Keratinocyte (primary cell): ENCODE measurements at regions not wholly inside any gene's neighbourhood (a gene's known extent, or its start where the extent isn't known, plus 50 kb on each side); places are given as distances from the start of the nearest gene placed in this dataset.

Source experiments
- DNase-seq: peaks from one replicate; pipeline ENCODE4 v3.0.0-alpha.2; 2011; ENCODE audit warnings: low read depth, missing footprints, low spot score
- FAIRE-seq: peaks from 2 replicates; lab custom pipeline; 2011; peaks lifted over from hg19 to GRCh38; lab: Jason Lieb, UNC
- H2AFZ ChIP-seq: 2 replicates; pipeline ENCODE4 v1.6.0; 2012; ENCODE audit warnings: low read length, control low read depth, inconsistent platforms; ENCODE audit not compliant: control insufficient read depth
- H3K27ac ChIP-seq: 2 replicates; pipeline ENCODE4 v1.5.1; 2011; ENCODE audit warnings: low read length; ENCODE audit not compliant: control insufficient read depth, insufficient read depth
- H3K27me3 ChIP-seq: 3 replicates; pipeline ENCODE4 v1.6.0; 2011; ENCODE audit warnings: low read length; ENCODE audit not compliant: control insufficient read depth, insufficient read depth; ENCODE audit errors: extremely low read depth
- H3K36me3 ChIP-seq, 2 experiments: 2 replicates in 1 of 2; 3 replicates in 1 of 2; pipeline ENCODE4 v1.5.1; 2011; ENCODE audit warnings: low read length in 2 of 2, mild to moderate bottlenecking in 1 of 2; ENCODE audit not compliant: control insufficient read depth in 2 of 2, insufficient read depth in 2 of 2; ENCODE audit errors: extremely low read depth in 1 of 2
- H3K4me1 ChIP-seq: 3 replicates; pipeline ENCODE4 v1.5.1; 2011; ENCODE audit warnings: low read length; ENCODE audit not compliant: control insufficient read depth, insufficient read depth; ENCODE audit errors: extremely low read depth
- H3K4me2 ChIP-seq: 3 replicates; pipeline ENCODE4 v1.6.0; 2011; ENCODE audit warnings: low read depth, low read length; ENCODE audit not compliant: control insufficient read depth, insufficient read depth; ENCODE audit errors: extremely low read depth
- H3K4me3 ChIP-seq, 3 experiments: fragments of 200-600 bp in 1 of 3; sonication (generic) in 1 of 3; 2 replicates in 2 of 3; 3 replicates in 1 of 3; pipeline ENCODE4 v1.5.1; 2011 to 2016; ENCODE audit warnings: low read length in 3 of 3, mild to moderate bottlenecking in 3 of 3, control low read depth in 2 of 3, inconsistent platforms in 1 of 3, low read depth in 1 of 3, mixed read lengths in 1 of 3, mixed run types in 1 of 3, moderate library complexity in 1 of 3; ENCODE audit not compliant: control insufficient read depth in 2 of 3, insufficient read depth in 2 of 3; ENCODE audit errors: extremely low read depth in 1 of 3
- H3K79me2 ChIP-seq: 2 replicates; pipeline ENCODE4 v1.6.0; 2012; ENCODE audit warnings: low read length; ENCODE audit not compliant: control insufficient read depth, insufficient read depth
- H3K9ac ChIP-seq: 3 replicates; pipeline ENCODE4 v1.6.0; 2011; ENCODE audit warnings: low read length; ENCODE audit not compliant: control insufficient read depth, insufficient read depth; ENCODE audit errors: extremely low read depth
- H3K9me1 ChIP-seq: 3 replicates; pipeline ENCODE4 v1.6.0; 2011; ENCODE audit warnings: low read length; ENCODE audit not compliant: control insufficient read depth, insufficient read depth; ENCODE audit errors: extremely low read depth
- H3K9me3 ChIP-seq: 2 replicates; pipeline ENCODE4 v1.5.1; 2012; ENCODE audit warnings: low read depth, low read length; ENCODE audit not compliant: control insufficient read depth
- H4K20me1 ChIP-seq: 3 replicates; pipeline ENCODE4 v1.6.0; 2011; ENCODE audit warnings: low read length; ENCODE audit not compliant: control insufficient read depth, insufficient read depth; ENCODE audit errors: extremely low read depth
- CTCF ChIP-seq, 3 experiments: IDR thresholded peaks in 1 of 3; conservative IDR thresholded peaks in 1 of 3; optimal IDR thresholded peaks in 1 of 3; 2 replicates in 2 of 3; 3 replicates in 1 of 3; pipeline versions ENCODE3 to v1.5.1; 2011; ENCODE audit warnings: low read length in 3 of 3, mild to moderate bottlenecking in 3 of 3, moderate library complexity in 2 of 3, control low read depth in 1 of 3, inconsistent platforms in 1 of 3; ENCODE audit not compliant: insufficient read depth in 2 of 3; ENCODE audit errors: extremely low read depth in 1 of 3
- EZH2 ChIP-seq: IDR thresholded peaks from one replicate; pipeline ENCODE4 v1.6.1; 2012; ENCODE audit warnings: inconsistent platforms, mild to moderate bottlenecking, low read length, moderate library complexity
- dilution Hi-C: fragments of 300-500 bp; cut with MboI; formaldehyde crosslinking; loops from one replicate; pipeline ENCODE4 v1.7.0; 2020; ENCODE audit warnings: low sequenced_read_pairs; ENCODE audit not compliant: extremely low pct_ligation_motif_present

- dilution Hi-C loops: no loop called here
- Histone ChIP-seq H3K4me1 (peaks cover 2% of the 10 kb centered on the region), H3K4me2 (no peak overlapping the region), H3K4me3 (no peak overlapping the region), H3K27me3 (no peaks in the 10 kb centered on the region), H3K9me3 (no peaks in the 10 kb centered on the region), H3K9me1 (no peaks in the 10 kb centered on the region), H3K9ac (no peak overlapping the region), H3K79me2 (no peaks in the 10 kb centered on the region), H3K36me3 (no peaks in the 10 kb centered on the region), H4K20me1 (no peaks in the 10 kb centered on the region), H2AFZ (no peak overlapping the region), H3K27ac (no peak overlapping the region)
- no peak for DNase-seq
- no peak for FAIRE-seq
- TF ChIP-seq EZH2 (no peak), CTCF (optimal IDR thresholded peaks at IDR 0.05 in 1 of 3, IDR thresholded peaks at IDR 0.05 in 1 of 3, conservative IDR thresholded peaks at IDR 0.05 in 1 of 3; ENCODE audit: extremely low read depth in 1 of 3, insufficient read depth in 2 of 3, low read length in 3 of 3) (no peak)
Observed at GRCh38 chr2:219947575-219947974, 320.1 kb downstream of the SLC4A3 start.

- TF ChIP-seq EZH2 (no peak), CTCF (optimal IDR thresholded peaks at IDR 0.05 in 1 of 3, IDR thresholded peaks at IDR 0.05 in 1 of 3, conservative IDR thresholded peaks at IDR 0.05 in 1 of 3; ENCODE audit: extremely low read depth in 1 of 3, insufficient read depth in 2 of 3, low read length in 3 of 3) (no peak)
- H3K9me1 ChIP-seq: no peaks in the 10 kb centered on the region
- DNase-seq: no peak
- no peaks in the 10 kb centered on the region for H4K20me1 ChIP-seq
- peaks cover 2% of the 10 kb centered on the region for H3K4me1 ChIP-seq
- no peak for FAIRE-seq
- H3K27ac ChIP-seq: no peak overlapping the region
- no peaks in the 10 kb centered on the region for H3K36me3 ChIP-seq
- H3K9ac ChIP-seq: no peak overlapping the region
- H3K79me2 ChIP-seq: no peaks in the 10 kb centered on the region
- H3K9me3 ChIP-seq: no peaks in the 10 kb centered on the region
- no peak overlapping the region for H3K4me2 ChIP-seq
- H2AFZ ChIP-seq: no peak overlapping the region
- no peak overlapping the region for H3K4me3 ChIP-seq
- dilution Hi-C loops: no loop called here
- no peaks in the 10 kb centered on the region for H3K27me3 ChIP-seq
Observed at GRCh38 chr2:219949053-219949452, 321.6 kb downstream of the SLC4A3 start.
